Stimulated activated CD4-positive, alpha-beta T cell treated with anti-CD3 and anti-CD28 coated beads, Interleukin-2, amount 100 ng/mL, for 24 hours (primary cell): ENCODE measurements at regions not wholly inside any gene's neighbourhood (a gene's known extent, or its start where the extent isn't known, plus 50 kb on each side); places are given as distances from the start of the nearest gene placed in this dataset.

Experiments
- DNase-seq, 2 donors: peaks; one replicate each; pipeline ENCODE4 v3.0.0-alpha.2; 2020

DNA sequence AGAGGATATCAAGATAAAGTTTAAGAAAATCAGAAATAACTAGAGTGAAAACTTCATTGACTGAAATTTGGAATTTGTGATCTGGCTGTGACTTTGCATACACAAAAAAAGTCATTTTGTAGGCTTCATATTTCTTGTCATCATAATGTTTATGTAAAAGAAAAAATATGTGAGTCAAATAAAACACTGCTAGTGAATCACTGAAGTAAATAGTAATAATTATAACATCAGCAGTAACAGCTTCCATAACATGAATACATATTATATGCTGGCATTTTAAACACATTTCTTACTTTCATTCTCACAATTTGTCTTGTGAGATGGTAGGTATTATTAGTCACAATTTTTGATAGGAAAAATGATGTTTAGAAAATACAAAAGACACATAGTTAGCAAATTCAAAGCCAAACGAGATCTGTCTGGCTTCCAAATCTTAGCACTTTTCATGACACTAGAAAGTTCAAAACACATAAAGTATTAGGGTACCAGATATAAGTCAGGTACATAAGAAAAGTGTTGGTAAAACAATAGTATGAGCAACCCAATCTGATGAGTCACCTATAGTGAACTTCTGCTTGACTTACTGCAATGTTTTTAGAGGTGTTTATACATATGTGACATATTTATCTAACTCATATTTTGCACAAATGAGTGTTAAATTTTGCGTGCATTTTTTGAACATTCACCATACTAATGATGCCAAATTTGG, 241.0 kb upstream of the SNX7 start:
- no peak for DNase-seq

DNA sequence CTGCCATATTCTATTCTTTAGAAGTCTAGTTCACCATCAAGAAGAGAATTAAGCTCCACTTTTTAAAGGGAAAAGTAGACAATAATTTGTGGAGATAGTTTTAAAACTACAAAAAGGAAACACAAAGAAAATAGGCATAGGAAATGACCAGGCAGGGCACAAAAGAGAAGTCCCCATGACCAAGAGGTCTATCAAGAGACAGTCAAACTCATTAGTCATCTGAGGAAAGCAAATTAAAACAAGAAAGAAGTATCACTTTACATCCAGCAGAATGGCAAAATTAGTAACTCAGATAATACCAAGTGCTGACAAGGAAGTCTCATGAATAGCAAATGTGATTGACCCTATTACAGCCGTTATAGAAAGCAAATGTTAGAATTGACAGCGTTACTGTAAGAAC, 243.7 kb upstream of the SNX7 start:
- no peak for DNase-seq

DNA sequence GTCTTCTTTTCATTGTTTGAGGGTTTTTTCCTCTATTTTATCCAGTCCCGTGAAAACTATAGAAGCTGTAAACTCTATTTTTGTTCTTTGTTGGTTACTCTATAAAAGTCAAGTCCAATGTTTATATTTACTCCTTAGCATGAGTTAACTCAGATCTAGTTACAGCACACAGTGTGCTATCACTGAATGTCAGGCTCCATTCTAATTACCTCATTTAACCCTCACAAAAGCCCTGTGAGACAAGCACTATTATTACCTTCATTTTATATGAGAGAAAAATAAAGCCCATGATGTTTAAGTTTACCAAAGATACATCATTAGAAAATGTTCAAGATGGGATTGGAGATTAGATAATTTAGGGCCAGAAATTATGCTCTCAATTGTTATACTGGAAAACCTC, 251.4 kb upstream of the SNX7 start:
- no peak for DNase-seq

DNA sequence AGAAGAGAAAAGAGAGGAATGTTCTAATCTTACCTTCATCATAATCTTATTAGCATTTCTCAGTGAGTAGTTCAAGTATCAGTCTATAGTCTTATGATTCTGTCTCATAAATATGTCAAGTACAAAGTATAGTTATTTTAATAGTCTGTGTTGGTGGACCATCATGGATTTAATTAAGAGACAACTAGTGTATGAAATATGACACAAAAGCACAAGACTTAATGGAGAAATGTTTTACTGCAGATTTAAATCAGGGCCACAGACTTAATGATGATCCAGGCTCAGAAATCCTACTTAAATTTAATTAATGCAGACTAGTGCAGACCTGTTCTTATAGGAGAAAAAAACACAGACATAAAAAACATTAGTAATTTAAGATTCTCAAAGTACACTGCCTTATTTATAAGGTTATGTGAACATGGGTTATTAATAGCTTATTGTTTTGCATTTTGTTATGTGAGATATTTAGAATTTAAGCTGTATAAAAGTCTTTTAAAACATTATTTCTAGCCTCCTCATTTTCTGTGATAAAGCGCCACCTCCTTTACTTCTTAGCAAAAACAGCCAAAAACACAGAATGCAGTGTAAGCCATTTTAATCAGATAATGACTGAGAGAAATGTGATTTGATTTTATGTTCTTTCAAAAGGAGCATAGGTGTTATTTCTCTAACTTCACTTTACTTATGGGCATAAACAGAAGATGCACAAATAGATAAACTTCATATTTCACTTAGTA, 255.0 kb upstream of the SNX7 start:
- no peak for DNase-seq

GRCh38 chr1:98405581-98406074, 255.9 kb upstream of the SNX7 start:
- DNase-seq, result no peak

- DNase-seq, result no peak
Observed at GRCh38 chr1:98404866-98405265, 256.7 kb upstream of the SNX7 start.

GRCh38 chr1:98403963-98404480, 257.5 kb upstream of the SNX7 start:
- no peak for DNase-seq

GRCh38 chr1:98402860-98403259, 258.7 kb upstream of the SNX7 start:
- no peak for DNase-seq

- DNase-seq, result no peak
Observed at GRCh38 chr1:98400446-98400845, 261.1 kb upstream of the SNX7 start.

GRCh38 chr1:98399218-98399617, 262.3 kb upstream of the SNX7 start:
- no peak for DNase-seq

- DNase-seq, result no peak
Observed at GRCh38 chr1:98398649-98399048, 262.9 kb upstream of the SNX7 start.

DNA sequence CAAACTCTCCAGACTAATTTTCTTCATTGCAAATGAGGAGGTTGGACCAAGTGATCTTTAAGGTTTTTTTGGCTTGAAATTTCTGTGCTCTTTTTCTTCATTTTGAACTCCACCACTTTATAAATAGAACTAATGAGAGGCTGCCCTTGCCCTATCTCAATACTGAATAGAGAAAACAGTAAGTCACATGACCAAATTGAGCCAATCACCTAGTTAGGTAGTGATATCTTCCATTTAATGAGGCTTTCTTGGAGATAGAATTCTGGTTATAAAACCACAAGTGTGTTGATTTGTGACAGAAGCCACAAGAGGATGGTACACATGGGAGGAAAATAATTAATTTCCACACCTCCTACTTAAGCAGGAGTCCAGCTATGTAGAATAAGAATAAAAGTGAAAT, 263.4 kb upstream of the SNX7 start:
- no peak for DNase-seq

DNA sequence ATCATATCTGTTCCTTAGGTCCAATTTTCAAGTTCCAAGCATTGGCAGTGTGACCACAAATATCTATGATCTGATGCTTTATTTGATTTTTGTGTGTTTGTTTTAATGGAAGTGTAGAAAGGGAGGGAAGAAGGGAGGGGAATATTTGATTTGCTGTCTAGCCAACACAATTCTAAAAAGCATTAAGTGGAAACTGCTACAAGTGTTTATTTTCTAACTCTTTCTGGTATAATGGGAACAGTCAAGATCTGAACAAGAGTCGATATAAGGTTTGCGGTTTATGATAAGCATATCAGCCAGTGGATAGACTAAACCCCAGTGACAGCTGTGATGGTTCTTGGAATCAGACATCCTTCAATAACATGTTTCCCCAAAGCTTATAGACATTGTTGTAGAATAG, 267.8 kb upstream of the SNX7 start:
- no peak for DNase-seq

DNA sequence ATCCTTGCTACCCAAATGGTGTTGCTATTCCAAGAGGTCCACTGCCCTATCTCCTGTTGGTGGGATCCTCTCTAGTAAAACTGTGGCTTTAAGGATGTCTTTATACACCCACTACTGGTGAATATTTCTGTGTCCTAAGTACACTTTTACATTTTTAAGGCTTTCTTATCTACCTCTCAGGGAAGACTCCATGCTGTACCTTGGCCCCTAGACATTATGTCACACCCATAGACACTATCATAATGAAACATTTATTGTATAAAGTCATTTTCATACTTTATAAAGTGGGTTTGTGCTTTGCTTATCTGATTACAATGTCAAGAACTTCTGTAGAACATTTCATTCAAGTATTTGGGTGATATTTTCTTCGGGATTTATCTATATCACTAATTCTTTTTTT, 270.3 kb upstream of the SNX7 start:
- no peak for DNase-seq

DNA sequence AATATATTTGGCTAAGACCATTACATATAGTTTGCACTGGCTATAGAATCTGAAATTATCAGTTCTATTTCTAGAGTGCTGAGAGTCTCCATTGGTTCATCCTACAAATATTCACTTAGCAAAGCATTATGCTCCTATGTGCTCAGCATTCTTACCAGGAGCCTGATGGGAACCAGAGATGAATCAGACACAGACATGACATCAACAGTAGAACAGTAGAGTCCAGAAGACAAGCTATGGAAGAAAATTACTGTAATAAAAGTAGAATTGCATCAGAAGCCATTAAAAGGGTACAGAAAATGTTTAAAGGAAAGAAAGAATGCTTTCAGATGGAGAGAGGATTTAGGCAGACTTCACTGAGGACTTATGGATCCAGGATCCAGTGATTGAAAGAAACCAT, 271.7 kb upstream of the SNX7 start:
- no peak for DNase-seq

GRCh38 chr1:98388441-98388840, 273.1 kb upstream of the SNX7 start:
- no peak for DNase-seq

DNA sequence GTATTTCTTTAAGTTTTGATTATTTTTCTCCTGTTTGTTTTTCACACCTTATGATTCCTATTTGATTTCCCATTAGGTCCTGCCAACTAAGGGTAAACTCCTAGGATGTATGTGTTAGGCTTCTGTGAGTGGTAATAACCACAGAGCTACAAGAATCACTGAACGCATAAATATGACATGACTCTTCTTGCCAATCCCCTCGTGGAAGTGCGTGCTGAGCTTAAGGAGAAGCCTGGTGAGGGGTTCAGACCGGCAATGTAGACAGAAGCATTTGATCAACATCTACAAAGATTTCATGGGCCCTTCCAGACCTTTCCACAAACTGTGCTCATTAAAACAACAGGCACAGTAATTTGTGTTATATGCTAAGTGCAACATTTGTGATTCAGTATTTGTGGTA, 273.8 kb upstream of the SNX7 start:
- no peak for DNase-seq

GRCh38 chr1:98386675-98387440, 274.7 kb upstream of the SNX7 start:
- no peak for DNase-seq

DNA sequence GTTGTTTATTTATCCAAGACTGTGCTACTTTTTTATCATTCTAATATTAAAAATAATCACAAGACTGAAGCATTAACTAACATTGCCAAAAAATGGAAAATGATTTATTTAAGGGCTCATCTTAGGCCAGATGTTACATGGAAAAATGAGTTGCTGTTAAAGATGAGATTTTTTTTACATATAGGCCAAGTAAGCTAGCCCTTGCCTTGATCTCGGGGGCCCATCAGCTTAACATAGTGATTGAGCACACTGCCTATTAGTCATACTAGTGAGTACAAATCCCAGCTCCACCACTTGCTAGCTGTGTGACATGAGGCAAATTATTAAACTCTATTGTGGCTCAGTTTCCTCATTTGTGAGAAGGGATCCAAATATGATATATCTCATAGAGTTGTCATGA, 275.9 kb upstream of the SNX7 start:
- no peak for DNase-seq

DNA sequence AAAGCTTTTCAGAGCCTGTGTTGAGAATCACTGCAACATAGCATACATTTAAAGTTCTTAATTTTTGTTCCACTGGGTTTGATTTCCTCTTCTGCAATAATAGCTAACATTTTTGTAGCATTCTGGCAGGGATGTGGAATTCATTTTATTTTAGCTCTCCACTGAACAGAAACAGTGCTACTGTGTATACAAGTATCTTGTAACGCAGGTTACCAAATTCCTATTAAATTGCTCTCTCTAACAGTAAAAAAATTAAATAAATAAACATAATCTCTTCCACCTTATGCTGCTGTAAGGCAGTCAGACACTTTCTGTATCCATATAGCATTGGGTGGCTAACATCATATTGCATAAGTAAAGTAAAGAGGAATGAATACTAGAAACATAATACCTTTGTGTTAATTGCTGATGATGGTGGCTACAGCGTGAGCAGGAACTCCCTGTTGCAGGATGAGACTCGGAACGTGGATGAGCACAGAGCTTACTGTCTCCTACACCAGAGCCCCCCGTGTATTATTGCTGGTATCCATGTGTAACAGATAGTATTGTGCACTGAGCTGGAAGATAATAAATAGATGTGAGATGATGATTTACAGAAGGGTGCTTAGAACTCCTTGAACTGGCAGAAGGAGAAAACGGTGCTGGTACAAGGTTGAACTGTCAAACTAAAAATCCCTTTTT, 276.9 kb upstream of the SNX7 start:
- DNase-seq, result no peak

DNA sequence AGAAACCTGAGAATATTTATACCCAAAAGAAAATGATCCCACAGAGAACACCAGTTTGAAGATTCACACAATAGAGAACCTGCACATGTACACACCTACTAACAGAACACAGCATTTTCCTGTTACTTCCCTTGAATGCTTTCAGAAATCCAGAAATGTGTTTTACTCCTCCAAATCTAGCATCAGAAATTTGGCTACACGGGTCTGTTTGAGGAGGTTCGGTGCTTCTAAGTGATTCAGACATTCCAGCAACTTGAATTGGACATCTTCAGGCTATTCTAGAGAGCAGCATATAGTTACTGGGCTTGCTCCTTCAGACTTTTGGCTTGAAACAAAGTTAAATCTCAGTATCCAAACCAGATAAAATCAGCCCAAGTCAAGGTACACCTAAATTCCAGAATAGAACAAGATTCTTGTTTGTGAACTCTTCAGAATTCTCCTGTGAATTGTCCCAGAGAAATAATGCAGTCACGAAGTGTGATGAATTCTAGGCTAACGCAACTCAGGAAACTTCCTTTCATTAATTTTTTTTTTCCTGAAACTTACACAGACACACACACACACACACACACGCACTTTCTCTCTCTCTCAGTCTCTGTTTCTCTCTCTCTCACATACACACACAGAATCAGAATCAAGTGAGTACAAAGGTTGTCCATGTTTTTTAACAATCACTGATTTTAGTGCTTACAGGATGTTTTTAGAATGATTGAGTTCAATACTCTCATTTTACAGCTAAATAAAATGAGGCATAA, 278.4 kb upstream of the SNX7 start:
- no peak for DNase-seq

DNA sequence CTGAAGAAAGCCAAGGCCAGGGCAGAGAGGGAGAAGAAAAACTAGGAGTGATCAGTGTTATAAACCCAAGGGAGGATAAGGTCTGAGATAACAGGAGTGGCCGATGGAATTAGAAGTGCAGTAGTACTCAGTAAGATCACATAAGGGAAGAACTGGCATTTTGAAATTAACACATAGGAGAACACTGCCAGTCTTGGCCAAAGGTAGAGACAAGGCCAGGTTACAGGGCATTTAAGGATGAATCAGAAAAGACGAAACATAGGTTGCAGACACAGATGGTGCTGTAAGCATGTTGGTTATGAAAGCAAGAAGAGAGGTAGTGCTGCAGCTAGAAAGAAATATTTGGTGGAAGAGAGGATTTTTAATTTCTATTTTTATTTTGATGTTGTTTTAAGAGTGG, 278.9 kb upstream of the SNX7 start:
- DNase-seq, result no peak
